ENCODE measurements at regions not wholly inside any gene's neighbourhood (a gene's known extent, or its start where the extent isn't known, plus 50 kb on each side); places are given as distances from the start of the nearest gene placed in this dataset.

DNA sequence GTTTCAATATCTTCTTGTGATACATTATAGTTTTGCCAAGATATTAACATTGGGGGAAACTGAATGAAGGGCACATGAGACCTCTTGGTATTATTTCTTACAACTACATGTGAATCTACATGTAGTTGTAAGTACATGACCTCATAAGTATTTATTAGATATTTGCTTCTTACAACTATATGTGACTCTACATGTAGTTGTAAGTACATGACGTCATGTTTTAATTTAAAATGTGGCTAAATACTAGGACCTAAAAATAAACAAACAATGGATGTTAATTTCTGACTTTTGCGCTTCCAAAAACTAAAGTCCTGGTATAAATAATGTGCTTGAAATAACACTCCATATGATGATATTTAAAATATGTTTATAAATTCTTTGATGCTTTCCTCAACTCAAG is 190.2 kb downstream of the CBLL2 start:
- intact Hi-C loops (cut with DNase I) = no loop called here
- TF ChIP-seq, protein P1, sequence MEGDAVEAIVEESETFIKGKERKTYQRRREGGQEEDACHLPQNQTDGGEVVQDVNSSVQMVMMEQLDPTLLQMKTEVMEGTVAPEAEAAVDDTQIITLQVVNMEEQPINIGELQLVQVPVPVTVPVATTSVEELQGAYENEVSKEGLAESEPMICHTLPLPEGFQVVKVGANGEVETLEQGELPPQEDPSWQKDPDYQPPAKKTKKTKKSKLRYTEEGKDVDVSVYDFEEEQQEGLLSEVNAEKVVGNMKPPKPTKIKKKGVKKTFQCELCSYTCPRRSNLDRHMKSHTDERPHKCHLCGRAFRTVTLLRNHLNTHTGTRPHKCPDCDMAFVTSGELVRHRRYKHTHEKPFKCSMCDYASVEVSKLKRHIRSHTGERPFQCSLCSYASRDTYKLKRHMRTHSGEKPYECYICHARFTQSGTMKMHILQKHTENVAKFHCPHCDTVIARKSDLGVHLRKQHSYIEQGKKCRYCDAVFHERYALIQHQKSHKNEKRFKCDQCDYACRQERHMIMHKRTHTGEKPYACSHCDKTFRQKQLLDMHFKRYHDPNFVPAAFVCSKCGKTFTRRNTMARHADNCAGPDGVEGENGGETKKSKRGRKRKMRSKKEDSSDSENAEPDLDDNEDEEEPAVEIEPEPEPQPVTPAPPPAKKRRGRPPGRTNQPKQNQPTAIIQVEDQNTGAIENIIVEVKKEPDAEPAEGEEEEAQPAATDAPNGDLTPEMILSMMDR (IDR thresholded peaks at IDR 0.05) = no peak
- H3K9me3 ChIP-seq = no peaks in the 10 kb centered on the region

DNA sequence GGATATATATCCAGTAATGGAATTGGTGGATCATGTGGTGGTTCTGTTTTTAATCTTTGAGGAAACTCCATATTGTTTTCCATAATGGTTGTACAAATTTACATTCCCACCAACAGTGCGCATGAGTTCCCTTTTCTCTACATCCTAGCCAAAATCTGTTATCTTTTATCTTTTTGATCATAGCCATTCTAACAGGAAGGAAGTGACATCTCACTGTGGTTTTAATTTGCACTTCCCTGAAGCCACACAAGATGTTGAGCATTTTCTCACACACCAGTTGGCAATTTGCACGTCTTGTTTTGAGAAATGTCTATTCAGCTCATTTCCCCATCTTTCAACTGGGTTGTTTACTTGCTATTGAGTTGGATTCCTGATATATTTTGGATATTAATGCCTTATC is 194.9 kb downstream of the CBLL2 start:
- TF ChIP-seq, protein P1 (IDR thresholded peaks at IDR 0.05) = no peak
- Histone ChIP-seq H3K27ac (no peak overlapping the region), H3K27me3 (no peaks in the 10 kb centered on the region), H3K9me3 (no peaks in the 10 kb centered on the region), H3K4me3 (no peak overlapping the region), H3K36me3 (no peaks in the 10 kb centered on the region), H3K4me1 (no peaks in the 10 kb centered on the region), H3K9ac (ENCODE audit: low read depth in 2 of 2, low read length in 2 of 2) (no peak overlapping the region)
- intact Hi-C loops (cut with DNase I) = no loop called here
- no peak for DNase-seq

More for the DNA sequence above, 190.2 kb downstream of the CBLL2 start:
- no peak overlapping the region for H3K27ac ChIP-seq
- no peaks in the 10 kb centered on the region for H3K36me3 ChIP-seq
- H3K9ac ChIP-seq (ENCODE audit: low read depth in 2 of 2, low read length in 2 of 2) = no peak overlapping the region
- H3K4me1 ChIP-seq = no peaks in the 10 kb centered on the region
- no peak for DNase-seq
- no peaks in the 10 kb centered on the region for H3K27me3 ChIP-seq
- H3K4me3 ChIP-seq = no peak overlapping the region

DNA sequence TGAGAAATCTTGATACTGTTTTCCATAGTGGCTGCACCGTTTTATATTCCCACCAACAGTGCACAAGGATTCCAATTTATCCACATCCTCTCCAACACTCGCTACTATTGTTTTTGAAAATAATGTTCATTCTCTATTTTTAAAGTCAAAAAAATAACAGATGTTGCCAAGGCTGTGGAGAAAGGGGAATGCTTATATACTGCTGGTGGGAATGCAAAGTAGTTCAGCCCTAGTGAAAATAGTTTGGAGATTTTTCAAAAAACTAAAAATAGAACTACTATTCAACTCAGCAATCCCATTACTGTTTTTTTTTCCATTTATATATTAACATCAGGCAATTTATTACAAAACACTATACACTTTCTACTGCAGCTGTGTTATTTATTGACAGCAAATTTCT is 208.7 kb downstream of the CBLL2 start:
- intact Hi-C loops (cut with DNase I) = no loop called here
- Histone ChIP-seq H3K36me3 (no peaks in the 10 kb centered on the region), H3K27ac (no peak overlapping the region), H3K4me3 (no peak overlapping the region), H3K9ac (ENCODE audit: low read depth in 2 of 2, low read length in 2 of 2) (no peak overlapping the region), H3K4me1 (no peaks in the 10 kb centered on the region), H3K27me3 (no peaks in the 10 kb centered on the region), H3K9me3 (no peaks in the 10 kb centered on the region)
- TF ChIP-seq, protein P1 (IDR thresholded peaks at IDR 0.05) = no peak
- no peak for DNase-seq

DNA sequence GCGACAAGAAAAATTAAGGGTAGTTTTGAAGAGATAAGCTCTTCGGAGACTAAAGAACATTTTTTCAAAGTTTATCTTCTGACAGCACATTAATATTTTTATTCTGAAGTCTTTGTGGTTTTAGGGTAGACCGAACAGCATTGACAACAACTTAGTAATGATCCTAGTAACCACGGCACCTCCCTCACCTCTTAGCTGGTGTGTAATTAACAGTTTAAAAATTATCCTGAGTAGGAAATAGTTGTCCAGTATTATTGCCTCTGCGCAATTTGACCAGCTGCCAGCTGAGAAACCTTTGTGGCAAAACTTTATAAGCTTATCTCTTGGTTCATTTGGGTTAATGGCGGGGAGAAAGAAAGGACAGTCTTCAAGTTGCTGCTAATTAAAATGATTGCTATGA is 213.6 kb downstream of the CBLL2 start:
- Histone ChIP-seq H3K4me3 (no peak overlapping the region), H3K27ac (no peak overlapping the region), H3K9ac (ENCODE audit: low read depth in 2 of 2, low read length in 2 of 2) (no peak overlapping the region), H3K4me1 (no peaks in the 10 kb centered on the region), H3K36me3 (no peaks in the 10 kb centered on the region), H3K27me3 (no peaks in the 10 kb centered on the region), H3K9me3 (no peaks in the 10 kb centered on the region)
- intact Hi-C loops (cut with DNase I) = no loop called here
- TF ChIP-seq, protein P1 (IDR thresholded peaks at IDR 0.05) = no peak
- DNase-seq = no peak

DNA sequence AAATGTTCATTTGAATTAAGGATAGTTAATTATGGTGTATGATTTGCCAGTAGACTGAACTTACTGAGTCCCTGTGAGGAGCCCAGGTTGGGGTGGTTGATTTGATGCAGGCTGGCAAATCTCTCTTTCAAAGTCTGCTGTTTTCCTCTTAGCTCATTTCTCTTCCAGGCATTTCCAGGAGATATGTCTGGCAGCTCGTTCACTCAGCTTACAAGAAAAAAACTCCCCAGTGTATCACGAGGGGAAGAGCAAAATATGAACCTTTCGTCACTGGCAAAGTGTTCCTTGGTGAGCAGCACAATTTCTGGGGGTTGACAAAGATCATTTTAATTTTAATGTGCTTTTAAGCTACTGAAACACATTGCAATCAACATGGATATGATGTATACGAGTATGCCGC is 244.2 kb downstream of the CBLL2 start:
- Histone ChIP-seq H3K4me1 (no peaks in the 10 kb centered on the region), H3K36me3 (no peaks in the 10 kb centered on the region), H3K9ac (ENCODE audit: low read depth in 2 of 2, low read length in 2 of 2) (no peak overlapping the region), H3K27ac (no peak overlapping the region), H3K4me3 (no peak overlapping the region), H3K9me3 (no peaks in the 10 kb centered on the region), H3K27me3 (no peaks in the 10 kb centered on the region)
- TF ChIP-seq, protein P1 (IDR thresholded peaks at IDR 0.05) = no peak
- no peak for DNase-seq
- intact Hi-C loops (cut with DNase I) = no loop called here

Data from colonic mucosa (tissue), 4 donors.